Breast epithelium (tissue), 3 donors: ENCODE measurements at regions not wholly inside any gene's neighbourhood (a gene's known extent, or its start where the extent isn't known, plus 50 kb on each side); places are given as distances from the start of the nearest gene placed in this dataset.

Experiments used
- POLR2A ChIP-seq: fragments of 450-650 bp; IDR thresholded peaks from one replicate; pipeline ENCODE4 v1.6.1; 2016; ENCODE audit warnings: antibody characterized with exemption, mild to moderate bottlenecking, moderate library complexity
- TF ChIP-seq, protein P1 (sequence below), 3 donors: fragments of 450-650 bp; IDR thresholded peaks; one replicate each; pipeline ENCODE4 v1.5.1; 2016 to 2017; ENCODE audit warnings: antibody characterized with exemption in 3 of 3, mild to moderate bottlenecking in 3 of 3, moderate library complexity in 3 of 3

DNA sequence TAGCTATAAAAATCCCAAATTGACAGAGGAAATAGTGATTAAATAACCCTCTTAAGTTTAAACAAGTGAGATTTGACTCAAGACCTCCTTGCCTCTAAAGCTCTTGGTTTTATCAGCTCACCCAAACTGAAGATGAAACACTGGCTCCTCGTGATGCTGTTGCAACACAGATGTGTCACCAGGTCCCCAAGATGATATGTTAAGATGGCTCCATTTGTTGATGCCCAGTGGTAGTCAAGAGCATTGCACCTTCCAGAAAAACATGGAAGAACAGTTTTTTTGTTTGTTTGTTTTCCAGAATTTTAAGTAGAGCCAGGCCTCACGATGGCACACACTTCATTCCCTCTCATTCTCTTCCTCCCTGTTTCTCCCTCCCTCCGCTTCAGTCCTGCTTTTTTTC, 399.8 kb downstream of the TXNL1 start:
- TF ChIP-seq, protein P1, sequence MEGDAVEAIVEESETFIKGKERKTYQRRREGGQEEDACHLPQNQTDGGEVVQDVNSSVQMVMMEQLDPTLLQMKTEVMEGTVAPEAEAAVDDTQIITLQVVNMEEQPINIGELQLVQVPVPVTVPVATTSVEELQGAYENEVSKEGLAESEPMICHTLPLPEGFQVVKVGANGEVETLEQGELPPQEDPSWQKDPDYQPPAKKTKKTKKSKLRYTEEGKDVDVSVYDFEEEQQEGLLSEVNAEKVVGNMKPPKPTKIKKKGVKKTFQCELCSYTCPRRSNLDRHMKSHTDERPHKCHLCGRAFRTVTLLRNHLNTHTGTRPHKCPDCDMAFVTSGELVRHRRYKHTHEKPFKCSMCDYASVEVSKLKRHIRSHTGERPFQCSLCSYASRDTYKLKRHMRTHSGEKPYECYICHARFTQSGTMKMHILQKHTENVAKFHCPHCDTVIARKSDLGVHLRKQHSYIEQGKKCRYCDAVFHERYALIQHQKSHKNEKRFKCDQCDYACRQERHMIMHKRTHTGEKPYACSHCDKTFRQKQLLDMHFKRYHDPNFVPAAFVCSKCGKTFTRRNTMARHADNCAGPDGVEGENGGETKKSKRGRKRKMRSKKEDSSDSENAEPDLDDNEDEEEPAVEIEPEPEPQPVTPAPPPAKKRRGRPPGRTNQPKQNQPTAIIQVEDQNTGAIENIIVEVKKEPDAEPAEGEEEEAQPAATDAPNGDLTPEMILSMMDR (IDR thresholded peaks at IDR 0.05) = no peak
- TF ChIP-seq POLR2A = no peak
